ENCODE measurements at regions not wholly inside any gene's neighbourhood (a gene's known extent, or its start where the extent isn't known, plus 50 kb on each side); places are given as distances from the start of the nearest gene placed in this dataset.

DNA sequence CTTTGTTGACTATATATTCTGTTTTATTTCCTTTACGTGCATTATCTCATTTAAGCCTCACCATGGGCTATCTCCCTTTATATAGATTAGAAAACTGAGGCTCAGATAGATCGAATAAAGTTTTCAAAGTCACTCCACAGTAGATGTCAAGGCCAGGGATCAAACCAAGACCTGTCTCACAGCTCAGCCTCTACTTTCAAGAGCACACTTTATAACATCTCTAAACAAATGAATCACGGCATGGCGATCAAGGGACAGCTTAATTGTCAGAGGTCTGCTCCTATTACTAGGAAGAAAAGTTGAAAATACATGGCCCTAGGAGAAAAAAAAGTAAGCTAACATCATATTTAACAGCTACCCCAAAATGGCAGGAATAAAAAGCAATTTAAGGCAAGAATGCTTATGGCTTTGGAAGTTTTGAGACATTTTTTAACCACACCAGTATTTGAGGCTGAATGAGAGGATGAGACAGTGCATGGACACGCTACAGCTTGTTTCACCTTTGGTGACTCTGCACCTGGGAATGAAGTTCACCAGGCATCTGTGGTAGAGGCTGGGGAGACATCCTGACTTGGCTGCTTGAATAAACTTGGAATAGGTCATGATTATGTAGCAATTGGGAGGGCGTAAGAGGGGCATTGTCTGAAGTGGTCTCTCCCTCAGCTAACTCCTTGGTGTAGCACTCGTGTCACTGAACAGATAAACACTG, 486.8 kb upstream of the WWC1 start:
- no peak for DNase-seq (ENCODE audit: low read depth in 2 of 2)

DNA sequence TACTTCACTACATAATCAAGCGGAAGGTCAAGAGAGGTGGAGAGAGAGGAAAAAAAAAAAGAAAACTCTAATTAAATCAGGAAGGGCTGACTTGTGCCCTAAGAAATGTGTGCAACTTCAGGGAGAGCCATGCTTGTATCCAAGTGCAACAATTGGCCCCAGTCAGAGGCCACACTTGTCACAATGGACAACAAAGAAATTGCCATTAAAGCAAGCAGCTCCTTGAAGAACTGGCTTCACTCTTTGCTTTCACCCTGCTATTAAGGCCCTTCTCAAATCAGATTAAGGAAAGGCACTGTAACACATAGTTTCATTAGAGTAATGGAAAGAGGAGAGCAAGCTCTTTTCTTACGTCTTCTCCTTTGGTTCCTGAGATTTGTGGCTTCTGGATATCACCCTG, 480.9 kb upstream of the WWC1 start:
- no peak for DNase-seq (ENCODE audit: low read depth in 2 of 2)

DNA sequence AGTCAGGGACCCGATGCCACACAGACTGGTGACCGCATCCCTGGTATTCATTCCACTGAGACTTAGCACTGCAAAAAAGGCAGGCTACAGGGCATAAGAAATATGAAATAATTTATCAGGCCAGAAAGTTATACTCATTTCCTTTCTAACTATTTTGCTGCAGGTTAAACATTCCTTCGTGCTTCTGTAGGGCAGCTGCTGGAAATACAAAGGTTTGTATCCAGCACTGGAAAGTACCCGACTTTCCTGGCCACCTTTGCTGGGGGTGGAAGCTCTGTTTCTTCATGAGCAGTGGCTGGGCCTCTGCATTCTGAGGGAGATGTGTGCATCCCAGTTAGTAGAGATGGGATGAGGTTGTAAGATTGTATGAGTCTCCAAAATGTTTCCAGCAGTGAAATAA, 478.6 kb upstream of the WWC1 start:
- DNase-seq (ENCODE audit: low read depth in 2 of 2) = no peak

DNA sequence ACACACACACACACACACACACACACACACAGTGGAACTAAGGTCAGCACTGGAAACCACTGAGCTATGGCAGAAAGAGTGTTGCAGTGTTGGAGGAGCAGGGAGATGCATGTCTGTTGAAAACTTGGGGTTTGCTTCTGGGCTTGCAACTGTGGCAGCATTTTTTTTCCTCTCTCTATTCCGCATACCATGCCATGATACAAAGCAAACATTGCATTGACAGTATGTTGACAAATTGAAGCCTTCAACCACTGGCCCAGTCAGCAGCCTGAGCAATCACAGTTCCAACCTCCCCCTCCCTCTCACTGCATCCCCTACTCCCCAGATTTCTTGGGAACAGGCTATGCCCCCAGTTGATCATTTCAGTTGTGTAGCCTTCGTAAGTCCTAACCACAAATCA, 478.1 kb upstream of the WWC1 start:
- no peak for DNase-seq (ENCODE audit: low read depth in 2 of 2)

DNA sequence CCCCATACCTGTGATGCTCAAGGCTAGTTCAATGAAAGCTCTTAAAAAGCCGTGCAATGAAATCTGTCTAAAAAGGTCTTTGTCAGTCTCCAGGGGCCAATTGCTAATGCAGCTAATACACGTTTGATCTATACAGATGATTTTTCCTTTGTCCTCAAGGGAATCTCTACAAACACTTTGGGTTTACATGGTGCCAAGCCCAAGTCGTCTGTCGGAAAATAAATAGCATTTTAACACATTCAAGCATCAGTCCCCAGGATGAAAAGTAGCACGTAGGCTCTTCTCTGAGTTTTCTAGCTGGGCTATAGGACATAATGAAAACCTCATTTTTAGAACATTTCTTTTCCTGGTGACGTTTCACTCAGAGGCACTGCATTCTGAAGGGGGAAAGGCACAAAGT, 477.4 kb upstream of the WWC1 start:
- DNase-seq (ENCODE audit: low read depth in 2 of 2) = no peak

DNA sequence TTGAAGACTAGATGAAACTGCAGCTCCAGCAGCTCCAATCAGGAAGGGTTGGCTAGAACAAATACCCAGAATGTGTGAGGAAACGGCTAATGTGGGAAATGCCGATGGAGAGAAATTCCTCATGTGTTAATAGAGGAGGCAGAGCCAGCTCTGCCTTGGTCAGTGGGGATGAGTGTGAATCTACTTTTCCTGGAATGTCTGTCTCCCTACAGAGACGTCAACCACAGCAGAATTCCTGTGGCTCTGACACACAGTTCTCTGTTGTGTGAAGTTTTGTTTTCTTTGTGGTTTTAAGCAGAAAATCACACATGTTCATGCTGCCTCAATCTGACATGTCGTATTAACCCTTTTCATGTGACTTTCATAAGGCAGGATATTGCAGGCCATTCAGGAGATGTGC, 476.6 kb upstream of the WWC1 start:
- no peak for DNase-seq (ENCODE audit: low read depth in 2 of 2)

DNA sequence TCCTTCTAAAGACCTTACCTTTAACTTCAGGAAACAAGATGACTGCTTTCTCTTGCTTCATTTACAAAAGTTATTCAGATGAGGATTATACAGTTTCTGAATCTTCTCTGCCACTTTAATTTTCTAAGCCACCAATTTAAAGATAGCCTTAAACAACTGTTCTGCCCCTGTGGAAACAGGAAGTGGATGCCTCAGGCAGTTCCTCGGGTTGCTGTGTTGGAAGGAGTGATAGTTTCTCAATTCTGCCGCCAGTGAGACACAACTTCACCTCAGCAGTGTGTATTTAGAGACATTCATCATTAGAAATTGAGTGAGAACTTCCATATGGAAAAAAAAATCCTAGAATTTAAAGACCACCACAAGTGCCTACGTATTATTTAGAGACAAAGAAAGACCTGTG, 475.1 kb upstream of the WWC1 start:
- no peak for DNase-seq (ENCODE audit: low read depth in 2 of 2)

DNA sequence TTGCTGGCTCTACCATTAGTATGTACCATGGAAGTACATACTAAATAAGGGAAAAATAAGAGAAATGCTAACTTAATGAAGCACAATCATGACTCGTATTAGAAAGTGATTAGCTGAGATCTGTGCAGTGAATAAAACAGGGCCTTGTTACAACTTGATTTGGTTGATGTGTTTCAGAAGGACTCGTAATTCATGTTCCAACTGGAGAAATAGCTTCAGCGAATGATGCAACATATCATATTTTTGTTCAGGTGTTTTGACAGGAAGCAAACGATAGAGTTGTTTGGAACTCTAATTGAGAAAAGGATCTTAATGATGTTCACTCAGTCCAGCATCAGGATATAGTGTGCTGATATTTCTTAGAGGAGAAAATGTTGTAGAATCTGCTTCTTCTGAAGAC, 474.6 kb upstream of the WWC1 start:
- DNase-seq (ENCODE audit: low read depth in 2 of 2) = no peak

DNA sequence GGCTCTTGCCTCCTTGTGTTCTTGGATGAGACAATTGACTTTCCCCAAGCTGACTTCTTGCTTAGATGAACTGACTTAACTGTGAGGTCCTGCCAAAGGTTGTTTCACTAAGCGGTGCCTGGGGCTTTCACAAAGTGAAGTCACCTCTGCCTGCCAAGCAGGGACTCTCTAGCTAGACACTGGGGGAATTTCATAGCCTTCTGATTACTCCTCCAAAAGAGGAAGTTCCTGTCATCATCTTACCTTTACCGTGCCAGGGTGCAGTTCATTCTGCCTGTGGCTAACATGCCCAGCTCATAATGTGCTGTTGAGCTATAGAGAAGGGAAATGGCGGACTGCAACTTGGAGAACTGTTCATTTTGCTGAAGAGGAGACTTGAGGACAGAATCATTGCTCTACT, 472.0 kb upstream of the WWC1 start:
- DNase-seq (ENCODE audit: low read depth in 2 of 2) = no peak

DNA sequence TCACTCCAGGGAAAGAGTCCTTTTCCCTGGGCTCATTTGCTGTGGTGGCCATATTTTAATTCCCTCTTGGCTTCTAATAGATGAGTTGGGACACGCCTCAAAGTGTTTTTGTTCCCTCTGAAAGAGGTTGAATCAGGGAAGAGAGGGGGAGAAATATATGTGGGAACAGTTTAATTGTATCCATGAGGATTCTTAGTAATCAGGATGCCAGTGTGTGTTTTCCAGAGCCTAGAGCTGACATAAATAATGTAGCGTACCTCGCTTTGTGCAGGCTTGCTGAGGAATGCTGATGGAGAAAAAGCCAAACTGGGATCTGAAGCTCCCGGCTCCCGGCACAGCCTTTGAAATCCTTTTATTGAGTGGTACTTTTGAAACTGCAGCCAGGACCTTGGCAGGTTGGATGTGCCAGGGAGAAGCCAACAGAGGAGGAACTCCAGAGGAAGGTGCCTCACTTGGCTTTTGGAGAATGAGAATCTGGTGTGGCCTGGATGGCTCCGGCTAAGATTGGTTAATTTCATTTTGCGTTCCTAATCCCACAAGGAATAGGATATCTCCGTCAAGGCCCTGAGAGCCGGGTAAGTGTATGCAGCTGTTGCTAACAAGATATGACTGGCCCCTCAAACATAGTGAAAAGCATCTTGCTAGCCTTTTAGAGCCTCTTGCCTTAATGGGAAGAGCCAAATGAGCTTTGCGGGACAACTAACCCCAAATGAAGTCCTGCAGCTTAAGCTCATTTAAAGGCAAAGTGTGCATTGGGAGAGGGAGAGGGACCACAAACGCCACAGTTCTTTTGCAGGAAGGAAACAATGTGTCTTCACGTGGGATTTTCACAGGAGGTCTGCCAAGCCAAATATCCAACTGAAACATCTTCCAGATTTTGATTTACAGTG, 471.1 kb upstream of the WWC1 start:
- no peak for DNase-seq (ENCODE audit: low read depth in 2 of 2)

DNA sequence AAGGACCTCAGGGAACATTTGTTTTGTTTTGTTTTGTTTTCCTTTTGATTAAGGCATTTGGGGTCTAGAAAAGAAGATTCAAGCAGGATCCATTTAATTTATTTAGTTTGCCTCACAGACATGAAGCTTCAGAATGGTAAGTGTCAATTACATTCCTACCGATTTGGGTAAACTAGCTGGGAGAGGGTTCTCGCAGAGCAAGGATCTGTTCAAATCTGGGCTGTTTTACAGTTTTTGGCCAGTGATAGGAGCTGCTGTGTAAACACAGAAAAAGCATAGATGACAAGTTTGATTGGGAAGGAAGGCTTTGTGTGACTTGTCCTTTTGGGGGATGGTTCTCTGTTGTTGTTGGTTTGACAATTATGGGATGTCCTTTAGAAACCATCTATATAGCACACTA, 470.3 kb upstream of the WWC1 start:
- DNase-seq (ENCODE audit: low read depth in 2 of 2) = no peak

DNA sequence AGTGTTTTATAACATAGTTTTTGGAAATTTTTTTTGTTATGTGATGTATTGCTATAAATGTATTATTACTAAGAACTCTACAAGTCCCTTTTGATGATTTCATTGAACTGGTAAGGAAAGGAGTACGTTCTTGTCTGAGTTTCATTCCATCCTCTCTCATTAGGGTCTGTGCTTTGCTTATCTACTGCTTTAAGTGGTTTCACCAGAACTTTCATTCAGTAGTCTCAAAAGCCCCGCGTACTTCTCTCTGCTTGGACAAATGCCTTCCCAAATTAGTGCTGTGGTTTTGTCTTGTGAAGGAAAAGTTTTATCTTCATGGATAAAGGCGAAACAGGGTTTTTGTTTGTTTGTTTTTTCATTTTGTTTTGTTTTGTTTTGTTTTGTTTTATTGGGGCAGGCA, 469.8 kb upstream of the WWC1 start:
- DNase-seq (ENCODE audit: low read depth in 2 of 2) = no peak

DNA sequence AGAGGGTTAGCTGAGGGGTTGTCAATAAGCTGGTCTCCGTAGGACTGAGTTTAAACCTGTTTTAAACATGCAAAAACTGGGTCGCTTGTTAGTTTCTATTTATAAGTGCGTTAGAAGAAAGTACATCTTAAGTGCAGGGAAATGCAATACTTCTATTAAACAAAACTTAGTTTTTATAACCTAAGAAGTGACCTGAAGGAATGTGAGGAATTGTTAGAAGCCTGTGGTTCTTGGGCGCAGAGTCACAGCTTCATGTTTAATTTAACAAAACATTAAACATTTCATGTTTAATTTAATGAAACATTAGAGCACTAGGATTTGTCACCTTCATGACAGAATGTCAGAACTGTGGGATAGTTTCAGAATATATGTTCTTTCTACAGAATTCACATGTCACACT, 469.2 kb upstream of the WWC1 start:
- DNase-seq (ENCODE audit: low read depth in 2 of 2) = no peak

DNA sequence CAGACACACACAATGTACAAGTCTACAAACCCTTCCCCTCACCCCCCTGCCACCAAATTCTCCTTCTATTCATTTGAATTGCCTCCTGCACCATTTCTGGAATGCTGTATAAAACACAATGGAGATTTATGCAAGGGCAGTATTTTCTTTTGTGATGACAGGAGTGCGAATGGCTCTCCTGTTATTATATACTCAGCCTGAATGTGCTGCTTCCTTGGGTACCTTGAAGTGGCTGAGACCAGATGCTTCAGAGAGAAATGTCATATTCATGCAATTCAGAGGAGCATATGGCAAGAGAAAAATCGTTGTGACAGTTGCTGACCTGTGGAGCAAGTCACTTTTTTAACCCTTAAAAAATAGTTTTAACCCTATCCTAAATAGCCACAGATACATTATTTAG, 468.0 kb upstream of the WWC1 start:
- DNase-seq (ENCODE audit: low read depth in 2 of 2) = no peak

DNA sequence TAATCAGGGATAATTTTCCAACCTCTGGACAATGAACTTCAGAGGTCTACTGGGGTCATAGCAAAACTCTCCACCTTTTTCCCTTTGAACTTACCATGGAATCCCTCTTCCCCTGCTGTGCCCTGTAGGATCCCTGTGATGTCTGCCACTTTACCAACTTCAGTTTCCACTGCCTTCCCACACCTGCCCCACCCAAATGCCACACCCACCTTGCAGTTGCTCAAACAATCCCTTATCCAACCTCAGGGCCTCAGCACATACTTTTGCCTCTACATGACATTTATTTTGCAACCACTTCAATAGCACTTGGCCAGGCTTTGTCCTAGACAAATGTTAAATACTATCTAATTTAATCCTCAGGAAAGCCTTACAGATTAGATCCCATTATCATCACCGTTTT, 463.7 kb upstream of the WWC1 start:
- no peak for DNase-seq (ENCODE audit: low read depth in 2 of 2)

DNA sequence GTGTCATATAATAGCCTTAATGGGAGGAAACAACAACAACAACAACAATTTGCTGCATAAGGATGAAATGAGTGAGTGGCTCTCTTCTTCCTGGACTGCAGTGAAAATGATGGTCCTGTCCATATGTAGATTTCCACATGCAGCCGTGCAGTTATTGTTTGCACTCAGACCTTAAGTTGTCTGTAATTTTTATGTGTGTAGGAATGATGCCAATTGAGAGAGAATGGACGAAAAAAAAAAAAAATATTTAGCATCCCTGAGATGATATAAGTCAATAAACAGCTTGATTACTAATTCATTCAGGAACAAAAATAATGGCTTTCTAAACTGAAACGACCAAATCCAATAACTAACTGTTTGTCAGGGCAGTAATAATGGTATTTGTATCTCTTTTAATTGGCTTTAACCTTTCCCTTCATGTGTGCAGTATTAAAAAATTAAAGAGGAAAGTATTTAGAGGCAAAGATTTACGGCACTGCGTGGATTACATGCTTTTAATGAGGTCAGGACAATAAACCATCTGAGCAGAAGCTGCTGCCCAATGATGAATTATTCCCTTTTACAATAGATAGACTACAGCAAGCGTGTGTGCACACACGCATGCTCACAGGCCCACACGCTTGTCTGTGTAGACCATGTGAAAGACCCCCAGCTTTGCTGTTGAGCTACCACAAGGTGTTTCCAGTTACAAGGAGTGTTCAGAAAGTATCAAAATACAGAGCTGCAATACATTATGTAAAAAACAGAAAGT, 459.5 kb upstream of the WWC1 start:
- DNase-seq (ENCODE audit: low read depth in 2 of 2) = no peak

DNA sequence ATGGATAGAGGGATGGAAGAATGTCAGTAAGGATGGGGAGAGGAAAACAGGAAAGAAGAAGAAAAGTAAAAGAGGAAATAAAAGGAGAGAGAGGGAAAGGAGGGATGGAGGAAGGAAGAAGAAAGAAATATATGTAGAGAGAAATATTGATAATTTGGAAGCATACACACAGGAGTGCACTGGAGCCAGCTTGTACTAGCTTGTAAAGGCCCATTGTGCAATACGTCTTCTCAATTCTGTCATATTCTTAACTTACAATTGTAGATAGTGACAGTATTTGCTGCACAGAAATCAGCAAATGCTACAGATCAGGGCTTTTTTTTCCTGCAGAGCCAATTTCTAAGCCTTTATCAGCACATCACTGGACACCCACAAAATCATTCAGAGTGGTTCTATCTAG, 458.8 kb upstream of the WWC1 start:
- no peak for DNase-seq (ENCODE audit: low read depth in 2 of 2)

DNA sequence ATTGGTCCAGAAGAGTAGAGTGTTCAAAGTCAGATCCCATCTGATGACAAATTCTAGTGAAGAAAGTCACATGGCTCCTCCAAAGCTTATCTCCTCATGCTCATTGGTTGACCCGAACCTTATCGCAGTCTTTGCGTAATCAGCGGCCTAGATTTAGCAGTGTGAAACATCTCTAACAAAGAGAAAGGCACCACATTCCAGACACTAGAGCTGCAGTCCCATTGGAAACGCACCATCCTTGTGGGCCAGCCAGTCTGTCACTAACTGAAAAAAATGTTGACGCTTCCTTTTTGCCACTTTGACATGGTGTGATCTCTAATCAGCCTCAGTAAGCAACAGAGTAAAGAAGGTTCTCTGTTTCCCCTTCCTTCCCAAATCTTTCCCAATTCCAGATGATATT, 458.0 kb upstream of the WWC1 start:
- DNase-seq (ENCODE audit: low read depth in 2 of 2) = no peak

DNA sequence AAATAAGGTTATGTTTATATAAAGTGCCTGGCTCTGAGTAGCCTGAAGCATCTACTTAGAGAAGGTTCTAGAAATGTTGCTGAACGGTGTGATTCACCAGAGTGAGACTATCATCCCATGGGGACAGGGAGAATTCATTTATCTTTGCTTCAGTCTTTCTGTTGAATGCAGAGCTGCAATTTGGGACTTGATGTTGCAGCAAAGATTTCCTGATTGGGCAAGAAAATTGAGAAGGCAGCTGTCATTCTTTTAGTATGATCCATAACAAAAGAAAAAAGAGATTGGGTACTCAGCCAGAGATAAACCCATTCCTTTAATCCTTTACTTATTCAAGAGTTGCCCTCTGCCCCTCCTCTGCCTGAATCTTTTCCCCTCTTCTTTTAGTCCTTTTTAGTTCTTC, 456.3 kb upstream of the WWC1 start:
- no peak for DNase-seq (ENCODE audit: low read depth in 2 of 2)

DNA sequence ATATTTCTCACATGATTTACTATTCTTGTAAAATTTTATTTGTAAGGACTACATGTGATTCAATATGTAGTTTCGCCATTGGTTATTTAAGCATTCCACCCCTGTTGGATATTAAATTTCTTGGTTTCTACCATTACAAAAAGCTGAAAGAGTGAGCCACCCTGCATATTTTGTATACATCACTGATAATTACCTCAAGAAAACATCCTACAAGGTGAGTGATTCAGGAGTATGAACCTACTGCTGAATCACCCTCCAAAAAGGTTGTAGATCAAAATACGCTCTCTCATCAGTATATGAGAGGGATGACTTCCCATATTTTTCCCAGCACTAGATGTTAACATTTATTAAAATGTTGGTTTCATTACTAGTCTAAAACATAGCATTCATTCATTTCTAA, 454.3 kb upstream of the WWC1 start:
- no peak for DNase-seq (ENCODE audit: low read depth in 2 of 2)

DNA sequence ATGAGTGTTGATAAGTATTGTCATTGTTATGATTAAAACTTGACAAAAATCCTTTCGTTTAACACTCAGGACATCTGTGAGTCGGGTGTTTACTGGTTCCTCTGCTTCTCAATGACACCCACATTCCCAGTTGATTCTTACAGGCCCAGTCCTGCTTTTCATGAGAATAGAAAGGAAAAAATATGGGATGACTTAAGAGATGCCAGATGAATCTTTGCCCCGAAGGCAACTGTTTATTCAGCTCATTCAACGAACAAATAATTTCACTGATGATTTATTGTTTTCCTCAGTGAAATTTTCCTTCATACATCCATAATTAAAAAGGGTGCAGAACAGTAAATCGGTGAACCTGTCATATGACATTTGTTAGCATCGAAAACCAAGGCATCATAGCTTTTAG, 452.4 kb upstream of the WWC1 start:
- DNase-seq (ENCODE audit: low read depth in 2 of 2) = no peak

DNA sequence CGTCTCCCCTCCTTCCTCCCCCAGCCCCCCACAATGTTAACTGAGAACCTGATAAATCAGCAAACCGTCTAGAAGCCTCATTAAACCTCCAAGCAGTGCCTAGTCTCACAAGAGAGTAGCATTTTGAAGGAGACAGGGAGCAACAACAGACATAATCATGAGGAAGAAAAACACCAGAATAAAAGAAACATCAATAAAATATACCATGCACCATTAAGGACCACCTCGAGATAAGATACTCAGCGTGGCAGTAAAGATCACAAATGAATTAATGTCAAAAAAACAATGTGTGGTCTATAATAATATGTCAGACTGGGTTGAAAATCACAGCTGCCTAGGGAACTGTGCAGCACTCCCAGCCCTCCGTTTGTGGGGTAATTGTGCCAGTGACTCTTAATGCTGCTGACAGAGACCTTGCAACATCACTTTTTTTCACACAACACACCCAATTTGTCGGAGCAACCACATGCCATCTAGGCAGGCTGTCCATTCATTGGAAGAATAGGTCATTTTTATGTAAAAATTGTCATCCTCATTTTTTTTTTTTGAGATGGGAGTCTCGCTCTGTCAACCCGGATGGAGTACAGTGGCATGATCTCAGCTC, 450.8 kb upstream of the WWC1 start:
- no peak for DNase-seq (ENCODE audit: low read depth in 2 of 2)
